Ovary (tissue), 3 donors: ENCODE measurements at regions not wholly inside any gene's neighbourhood (a gene's known extent, or its start where the extent isn't known, plus 50 kb on each side); places are given as distances from the start of the nearest gene placed in this dataset.

Experiments used
- EP300 ChIP-seq: sonication (generic); formaldehyde crosslinking; IDR thresholded peaks from one replicate; pipeline ENCODE4 v1.6.1; 2017; ENCODE audit warnings: antibody characterized with exemption
- TF ChIP-seq, protein P1 (sequence below), 3 donors: fragments of 450-650 bp in 2 of 3; fragments of 200-600 bp in 1 of 3; IDR thresholded peaks; one replicate each; pipeline versions ENCODE4 v1.5.1 to v1.8.0; 2016 to 2022; ENCODE audit warnings: antibody characterized with exemption in 3 of 3, mild to moderate bottlenecking in 1 of 3
- donor health status: DM: no; HTN: no; CAD: no.

DNA sequence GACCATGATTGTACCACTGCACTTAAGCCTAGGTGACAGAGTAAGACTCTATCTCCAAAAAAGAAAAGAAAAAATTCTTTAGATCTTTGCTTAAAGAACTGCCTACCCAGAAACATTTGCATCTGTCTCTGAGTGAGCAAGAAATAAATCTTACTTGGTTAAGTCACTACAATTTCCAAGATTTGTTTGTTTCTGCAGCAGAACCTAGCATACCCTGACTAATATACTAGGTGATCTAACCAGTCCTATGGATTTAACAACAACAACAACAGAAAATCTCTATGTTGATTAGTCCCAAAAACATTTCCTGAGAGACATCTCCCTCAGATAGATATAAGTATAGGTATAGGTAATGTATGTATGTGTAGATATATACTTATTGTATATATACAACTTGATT is 549.3 kb upstream of the PSMD7 start:
- TF ChIP-seq, protein P1, sequence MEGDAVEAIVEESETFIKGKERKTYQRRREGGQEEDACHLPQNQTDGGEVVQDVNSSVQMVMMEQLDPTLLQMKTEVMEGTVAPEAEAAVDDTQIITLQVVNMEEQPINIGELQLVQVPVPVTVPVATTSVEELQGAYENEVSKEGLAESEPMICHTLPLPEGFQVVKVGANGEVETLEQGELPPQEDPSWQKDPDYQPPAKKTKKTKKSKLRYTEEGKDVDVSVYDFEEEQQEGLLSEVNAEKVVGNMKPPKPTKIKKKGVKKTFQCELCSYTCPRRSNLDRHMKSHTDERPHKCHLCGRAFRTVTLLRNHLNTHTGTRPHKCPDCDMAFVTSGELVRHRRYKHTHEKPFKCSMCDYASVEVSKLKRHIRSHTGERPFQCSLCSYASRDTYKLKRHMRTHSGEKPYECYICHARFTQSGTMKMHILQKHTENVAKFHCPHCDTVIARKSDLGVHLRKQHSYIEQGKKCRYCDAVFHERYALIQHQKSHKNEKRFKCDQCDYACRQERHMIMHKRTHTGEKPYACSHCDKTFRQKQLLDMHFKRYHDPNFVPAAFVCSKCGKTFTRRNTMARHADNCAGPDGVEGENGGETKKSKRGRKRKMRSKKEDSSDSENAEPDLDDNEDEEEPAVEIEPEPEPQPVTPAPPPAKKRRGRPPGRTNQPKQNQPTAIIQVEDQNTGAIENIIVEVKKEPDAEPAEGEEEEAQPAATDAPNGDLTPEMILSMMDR (IDR thresholded peaks at IDR 0.05), result no peak
- no peak for TF ChIP-seq EP300
